Choroid plexus epithelial cell (primary cell): ENCODE measurements at regions not wholly inside any gene's neighbourhood (a gene's known extent, or its start where the extent isn't known, plus 50 kb on each side); places are given as distances from the start of the nearest gene placed in this dataset.

Experiments used
- DNase-seq: peaks from one replicate; pipeline ENCODE4 v3.0.0-alpha.2; 2010; ENCODE audit warnings: low read depth
- H3K4me3 ChIP-seq: 2 replicates; pipeline ENCODE4 v1.5.1; 2011; ENCODE audit warnings: low read depth, mild to moderate bottlenecking, control low read depth, low read length, moderate library complexity
- TF ChIP-seq, protein P1 (sequence below): conservative IDR thresholded peaks from 2 replicates; pipeline ENCODE4 v1.5.1; 2011; ENCODE audit warnings: low read depth, mild to moderate bottlenecking, control low read depth, inconsistent platforms, low read length, moderate library complexity

DNA sequence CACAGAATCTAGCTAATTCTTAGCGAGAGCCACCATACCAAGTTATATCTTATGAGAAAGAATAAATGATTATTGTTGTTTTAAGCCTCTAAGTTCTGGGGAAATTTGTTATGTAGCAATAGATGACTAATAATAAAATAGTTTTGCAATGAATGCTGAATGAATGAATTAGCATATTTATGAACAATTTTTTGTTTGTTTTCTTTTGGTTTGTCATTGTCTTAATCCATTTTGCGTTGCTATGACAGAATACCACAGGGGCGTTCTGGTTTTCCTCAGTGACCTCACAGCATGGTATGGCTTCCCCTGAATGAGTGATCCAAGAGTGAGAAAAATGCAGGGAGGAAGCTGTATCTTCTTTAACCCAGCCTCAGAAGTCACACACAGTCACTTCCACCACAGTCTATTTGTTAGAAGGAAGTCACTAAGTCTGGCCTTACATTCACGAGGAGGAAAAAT lies 53.8 kb upstream of the HPDL start:
- H3K4me3 ChIP-seq = no peak overlapping the region
- DNase-seq = peak; percentile 84
- TF ChIP-seq, protein P1, sequence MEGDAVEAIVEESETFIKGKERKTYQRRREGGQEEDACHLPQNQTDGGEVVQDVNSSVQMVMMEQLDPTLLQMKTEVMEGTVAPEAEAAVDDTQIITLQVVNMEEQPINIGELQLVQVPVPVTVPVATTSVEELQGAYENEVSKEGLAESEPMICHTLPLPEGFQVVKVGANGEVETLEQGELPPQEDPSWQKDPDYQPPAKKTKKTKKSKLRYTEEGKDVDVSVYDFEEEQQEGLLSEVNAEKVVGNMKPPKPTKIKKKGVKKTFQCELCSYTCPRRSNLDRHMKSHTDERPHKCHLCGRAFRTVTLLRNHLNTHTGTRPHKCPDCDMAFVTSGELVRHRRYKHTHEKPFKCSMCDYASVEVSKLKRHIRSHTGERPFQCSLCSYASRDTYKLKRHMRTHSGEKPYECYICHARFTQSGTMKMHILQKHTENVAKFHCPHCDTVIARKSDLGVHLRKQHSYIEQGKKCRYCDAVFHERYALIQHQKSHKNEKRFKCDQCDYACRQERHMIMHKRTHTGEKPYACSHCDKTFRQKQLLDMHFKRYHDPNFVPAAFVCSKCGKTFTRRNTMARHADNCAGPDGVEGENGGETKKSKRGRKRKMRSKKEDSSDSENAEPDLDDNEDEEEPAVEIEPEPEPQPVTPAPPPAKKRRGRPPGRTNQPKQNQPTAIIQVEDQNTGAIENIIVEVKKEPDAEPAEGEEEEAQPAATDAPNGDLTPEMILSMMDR = no peak

DNA sequence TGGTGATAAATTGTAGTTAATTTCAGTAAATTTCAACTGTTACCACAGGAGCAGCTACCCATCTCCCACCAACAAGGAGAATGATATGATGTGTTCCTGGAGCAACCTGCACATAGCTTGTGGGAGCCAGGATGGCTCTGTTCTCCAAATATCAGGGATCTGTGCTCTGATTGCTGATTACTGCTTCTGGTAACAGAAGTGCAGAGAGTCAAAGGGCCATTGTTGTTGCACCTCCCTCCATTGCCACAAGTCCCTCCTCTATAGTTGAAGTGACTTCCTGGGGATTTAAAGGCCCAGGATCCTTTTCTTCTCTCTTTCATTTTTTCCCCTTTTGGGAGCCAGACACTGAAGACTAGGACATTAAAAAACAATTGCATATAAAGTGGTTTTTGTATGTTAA lies 51.6 kb upstream of the HPDL start:
- no peak overlapping the region for H3K4me3 ChIP-seq
- TF ChIP-seq, protein P1 = no peak
- peak; percentile 20 for DNase-seq
